K562 (cell line): ENCODE measurements at regions not wholly inside any gene's neighbourhood (a gene's known extent, or its start where the extent isn't known, plus 50 kb on each side); places are given as distances from the start of the nearest gene placed in this dataset.

Experiments used
- ATAC-seq: fragments of 200-7000 bp; cut with Tn5 transposase; 3 replicates; pipeline ENCODE4 v1.9.1; 2020; ENCODE audit warnings: moderate library complexity
- BruUV-seq: library from RNA; stranded (reverse); fragments of 400-500 nt; replicated peaks from 2 replicates; lab custom pipeline; 2021; lab: Mats Ljungman, UMichigan
- CTCF ChIA-PET: fragments of 300-600 bp; formaldehyde crosslinking; extraction: SDS; loops from one replicate; lab custom pipeline; 2021; ENCODE audit warnings: low intra/inter-chr PET ratio; lab: Yijun Ruan, JAX
- POLR2A ChIA-PET: fragments of 300-600, 350-650 bp; sonication (Branson Sonifier 250); formaldehyde crosslinking; extraction: SDS; loops from one replicate; lab custom pipeline; 2021; ENCODE audit warnings: antibody characterized with exemption, inconsistent platforms; lab: Yijun Ruan, JAX
- DNase-seq, 4 experiments: peaks; one replicate each; pipeline versions ENCODE4 v3.0.0 to v3.0.0-alpha.2; 2011 to 2018; ENCODE audit warnings: low spot score in 3 of 4, mixed read lengths in 3 of 4; ENCODE audit errors: extremely low read depth in 1 of 4
- FAIRE-seq: peaks from 2 replicates; lab custom pipeline; 2011; peaks lifted over from hg19 to GRCh38; lab: Jason Lieb, UNC
- H2AFZ ChIP-seq: 2 replicates; pipeline ENCODE4 v1.6.0; 2011; ENCODE audit warnings: low read depth, low read length, control low read depth, inconsistent platforms
- H3K27ac ChIP-seq: fragments of 200-600 bp; 3 replicates; pipeline ENCODE4 v1.8.0; 2011; ENCODE audit warnings: low read depth, mild to moderate bottlenecking, control low read depth, inconsistent platforms, low read length, moderate library complexity, mixed read lengths; ENCODE audit errors: extremely low read depth
- H3K27me3 ChIP-seq, 2 experiments: fragments of 300-600 bp in 1 of 2; 2 replicates in 1 of 2; 3 replicates in 1 of 2; pipeline versions ENCODE4 v1.6.0 to v1.8.0; 2011; ENCODE audit warnings: inconsistent platforms in 2 of 2, low read length in 2 of 2, mild to moderate bottlenecking in 1 of 2, mixed read lengths in 1 of 2, moderate library complexity in 1 of 2; ENCODE audit not compliant: control insufficient read depth in 2 of 2, insufficient read depth in 2 of 2
- H3K36me3 ChIP-seq: fragments of 300-600 bp; 3 replicates; pipeline ENCODE4 v1.8.0; 2011; ENCODE audit warnings: mild to moderate bottlenecking, low read length, inconsistent platforms; ENCODE audit not compliant: control insufficient read depth, insufficient read depth
- H3K4me1 ChIP-seq, 2 experiments: fragments of 200-600 bp in 1 of 2; replicated peaks in 1 of 2; 2 replicates in 1 of 2; 3 replicates in 1 of 2; pipeline versions ENCODE4 v1.5.1 to v1.8.0; 2011; ENCODE audit warnings: inconsistent platforms in 2 of 2, low read length in 2 of 2, mild to moderate bottlenecking in 1 of 2, mixed read lengths in 1 of 2, moderate library complexity in 1 of 2; ENCODE audit not compliant: control insufficient read depth in 2 of 2, insufficient read depth in 2 of 2
- H3K4me2 ChIP-seq: 2 replicates; pipeline ENCODE4 v1.6.1; 2011; ENCODE audit warnings: low read length, control low read depth, inconsistent platforms, mixed read lengths; ENCODE audit not compliant: insufficient read depth
- H3K4me3 ChIP-seq: fragments of 200-600 bp; sonication (generic), shearing (Covaris generic); 2 replicates; pipeline ENCODE4 v1.5.1; 2016; ENCODE audit warnings: control low read depth, inconsistent platforms
- H3K79me2 ChIP-seq: fragments of 200-600 bp; 3 replicates; pipeline ENCODE4 v1.8.0; 2011; ENCODE audit warnings: low read length, inconsistent platforms; ENCODE audit not compliant: control insufficient read depth, insufficient read depth
- H3K9ac ChIP-seq, 2 experiments: 2 replicates each; pipeline versions ENCODE4 v1.6.0 to v1.6.1; 2011; ENCODE audit warnings: low read depth in 2 of 2, low read length in 2 of 2, control low read depth in 1 of 2, inconsistent platforms in 1 of 2, mild to moderate bottlenecking in 1 of 2, mixed read lengths in 1 of 2; ENCODE audit not compliant: insufficient read depth in 1 of 2
- H3K9me1 ChIP-seq: one replicate; pipeline ENCODE4 v1.6.0; 2011; ENCODE audit warnings: inconsistent platforms, mild to moderate bottlenecking, low read length, moderate library complexity; ENCODE audit not compliant: control insufficient read depth, insufficient read depth
- H3K9me3 ChIP-seq: replicated peaks from 2 replicates; pipeline ENCODE4 v1.5.1; 2011; ENCODE audit warnings: low read depth, low read length, inconsistent platforms; ENCODE audit not compliant: control insufficient read depth, insufficient read depth
- H4K20me1 ChIP-seq: replicated peaks from 2 replicates; pipeline ENCODE4 v1.6.1; 2011; ENCODE audit warnings: low read length, inconsistent platforms, mixed read lengths; ENCODE audit not compliant: control insufficient read depth, insufficient read depth
- FOXA3 ChIP-seq, 2 experiments: fragments of 450-650 bp in 1 of 2; sonication (generic) in 1 of 2; formaldehyde crosslinking; IDR thresholded peaks in 1 of 2; conservative IDR thresholded peaks in 1 of 2; 2 replicates each; pipeline versions ENCODE4 v1.4.0 to v1.8.0; 2020 to 2022; ENCODE audit warnings: mild to moderate bottlenecking in 2 of 2, missing genetic modification reagents in 1 of 2
- MCM5 ChIP-seq: fragments of 450-650 bp; IDR thresholded peaks from 2 replicates; pipeline ENCODE4 v1.6.1; 2016; ENCODE audit warnings: low read depth
- NCOA6 ChIP-seq: fragments of 450-650 bp; IDR thresholded peaks from 2 replicates; pipeline ENCODE4 v1.6.1; 2017; ENCODE audit warnings: mild to moderate bottlenecking
- XRCC5 ChIP-seq: fragments of 200-400 bp; formaldehyde crosslinking; IDR thresholded peaks from 2 replicates; pipeline ENCODE4 v1.6.1; 2017; ENCODE audit warnings: low read depth, mild to moderate bottlenecking, low read length
- ZNF274 ChIP-seq: IDR thresholded peaks from 2 replicates; pipeline ENCODE4 v1.6.1; 2011; ENCODE audit warnings: low read depth, mild to moderate bottlenecking, low read length, moderate library complexity, borderline replicate concordance
- WGBS: fragments of 100-300 bp; shearing (Covaris generic); methylation state at CpG from one replicate; pipeline ENCODE4 v1.1.6; 2016; ENCODE audit warnings: low coverage, mixed read lengths; ENCODE audit not compliant: insufficient coverage; ENCODE audit errors: missing lambda C conversion rate; 5-methylcytosine and 5-hydroxymethylcytosine counted together
- in situ Hi-C: fragments of 300-500 bp; cut with MboI; formaldehyde crosslinking; loops from 4 replicates; pipeline ENCODE4 v1.15.0; 2018; ENCODE audit warnings: inconsistent platforms, mixed read lengths
- intact Hi-C: fragments of 100-400 bp; cut with micrococcal nuclease; formaldehyde crosslinking; loops from 2 replicates; pipeline ENCODE4 v1.14.2; 2022

DNA sequence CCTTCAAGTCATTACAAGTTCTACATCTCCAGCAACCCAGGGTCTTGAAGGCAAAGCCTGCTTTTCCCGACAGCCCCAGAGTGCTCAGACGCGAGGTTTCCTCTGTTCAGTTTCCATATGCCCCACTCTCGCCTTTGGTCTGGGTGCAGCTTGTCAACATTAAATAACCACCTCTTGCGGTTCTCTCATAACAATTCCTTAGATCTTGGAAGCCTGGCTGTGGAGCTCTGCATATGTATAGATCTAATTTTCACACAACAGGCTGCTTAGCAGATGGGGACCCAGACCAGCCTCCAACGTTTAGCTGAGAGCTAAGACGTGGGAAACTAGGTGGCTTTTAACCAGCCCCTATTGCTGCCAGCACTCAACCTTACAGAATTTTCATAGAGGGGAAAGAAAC is 295.5 kb downstream of the RPLP1 start:
- in situ Hi-C loops: loop anchor here (25.0 kb wide), 1 partner anchor 739 kb away; no protein-coding TSS in a partner anchor
- no peak for DNase-seq
- no peaks in the 10 kb centered on the region for H3K79me2 ChIP-seq
- ATAC-seq: no peak
- no peak overlapping the region for H3K27ac ChIP-seq
- no peaks in the 10 kb centered on the region for H3K9me3 ChIP-seq
- intact Hi-C loops: no loop called here
- no peaks in the 10 kb centered on the region for H4K20me1 ChIP-seq
- POLR2A ChIA-PET: no interaction called here
- H3K36me3 ChIP-seq: no peaks in the 10 kb centered on the region
- H3K4me2 ChIP-seq: no peak overlapping the region
- H3K4me3 ChIP-seq: no peak overlapping the region
- CTCF ChIA-PET: no interaction called here
- 0% methylated on average over 7 of the region's 7 CpGs for WGBS
- TF ChIP-seq FOXA3 (CRISPR knock-in tag; conservative IDR thresholded peaks at IDR 0.05 in 1 of 2, IDR thresholded peaks at IDR 0.05 in 1 of 2) (no peak), NCOA6 (no peak)
- no TSS peak for BruUV-seq
- no peak for FAIRE-seq
- H3K9ac ChIP-seq: no peak overlapping the region
- H3K27me3 ChIP-seq: peaks cover 0 to 14% of the 10 kb centered on the region in 2 experiments; a peak in 1 of 5 replicates
- no peaks in the 10 kb centered on the region for H3K4me1 ChIP-seq
- no peaks in the 10 kb centered on the region for H3K9me1 ChIP-seq
- no peak overlapping the region for H2AFZ ChIP-seq

DNA sequence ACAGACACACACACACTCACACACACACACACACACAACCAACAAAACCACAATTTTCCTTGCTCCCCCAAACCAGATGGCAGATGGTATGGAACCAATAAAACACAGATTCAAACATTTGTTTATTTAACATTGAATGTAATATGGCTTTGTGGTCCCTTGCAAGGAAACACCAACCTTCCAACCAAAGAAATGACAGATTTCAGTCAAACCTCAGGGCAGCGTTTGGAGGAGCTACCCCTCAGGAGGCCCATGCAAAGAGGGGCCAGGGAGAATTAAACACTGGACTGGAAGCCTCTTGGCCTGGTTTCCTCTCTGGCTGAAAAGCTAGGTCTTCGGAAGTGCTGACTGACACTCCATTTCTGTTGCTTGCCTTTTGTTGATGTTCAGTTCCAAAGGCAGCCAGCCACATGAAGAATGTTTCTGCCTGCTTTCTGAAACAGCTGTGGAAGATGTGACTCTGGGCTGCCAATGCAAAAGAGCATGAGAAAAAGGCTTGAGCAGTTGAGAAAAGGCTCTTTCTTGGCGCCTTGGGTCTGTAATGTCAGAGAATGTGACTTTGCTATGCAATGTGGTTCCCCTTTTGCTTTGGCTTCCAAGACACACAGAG is 296.1 kb downstream of the RPLP1 start:
- ChIA-PET POLR2A (no interaction called here), CTCF (no interaction called here)
- H3K4me3 ChIP-seq: no peak overlapping the region
- ATAC-seq (no peak), DNase-seq (no peak), FAIRE-seq (no peak)
- no peaks in the 10 kb centered on the region for H3K36me3 ChIP-seq
- H4K20me1 ChIP-seq: no peaks in the 10 kb centered on the region
- no peak overlapping the region for H3K4me2 ChIP-seq
- in situ Hi-C loops (loop anchor here (25.0 kb wide), 1 partner anchor 739 kb away; no protein-coding TSS in a partner anchor), intact Hi-C loops (no loop called here)
- no TSS peak for BruUV-seq
- H3K79me2 ChIP-seq: no peaks in the 10 kb centered on the region
- H3K4me1 ChIP-seq: no peaks in the 10 kb centered on the region
- no peaks in the 10 kb centered on the region for H3K9me3 ChIP-seq
- TF ChIP-seq XRCC5: no peak
- no peak for TF ChIP-seq MCM5
- no peak for TF ChIP-seq ZNF274
- H3K9me1 ChIP-seq: no peaks in the 10 kb centered on the region
- H2AFZ ChIP-seq: no peak overlapping the region
- 0% methylated on average over 3 of the region's 3 CpGs for WGBS
- H3K27ac ChIP-seq: no peak overlapping the region
- peaks cover 0 to 11% of the 10 kb centered on the region in 2 experiments; a peak in 1 of 5 replicates for H3K27me3 ChIP-seq
- no peak overlapping the region for H3K9ac ChIP-seq
